Thymus (tissue), 11 donors: ENCODE measurements at regions not wholly inside any gene's neighbourhood (a gene's known extent, or its start where the extent isn't known, plus 50 kb on each side); places are given as distances from the start of the nearest gene placed in this dataset.
A peak's percentile ranks its signal among the peaks of the same experiment; 100 is the strongest.
"Not testable (repeated sequence)": the region's sequence is repeated elsewhere in the genome, so short reads cannot be mapped to it uniquely, and the experiment has no call there.

Source experiments
- DNase-seq, 9 donors: peaks; one replicate each; pipeline ENCODE4 v3.0.0-alpha.2; 2013; ENCODE audit warnings: low spot score in 9 of 9, low read depth in 6 of 9, missing footprints in 1 of 9
- H3K27ac ChIP-seq, 2 donors: one replicate each; pipeline ENCODE4 v1.5.1; 2013; ENCODE audit warnings: control low read depth in 1 of 2, low read depth in 1 of 2, low read length in 1 of 2, mild to moderate bottlenecking in 1 of 2, moderate library complexity in 1 of 2
- H3K27me3 ChIP-seq, 2 donors: one replicate each; pipeline ENCODE4 v1.5.1; 2013; ENCODE audit warnings: low read length in 1 of 2; ENCODE audit not compliant: control insufficient read depth in 2 of 2, insufficient read depth in 1 of 2
- H3K36me3 ChIP-seq, 2 donors: one replicate each; pipeline ENCODE4 v1.5.1; 2013; ENCODE audit warnings: low read length in 1 of 2, mild to moderate bottlenecking in 1 of 2, moderate library complexity in 1 of 2; ENCODE audit not compliant: control insufficient read depth in 2 of 2, insufficient read depth in 2 of 2
- H3K4me1 ChIP-seq, 2 donors: one replicate each; pipeline ENCODE4 v1.5.1; 2013; ENCODE audit warnings: low read length in 2 of 2; ENCODE audit not compliant: control insufficient read depth in 2 of 2, insufficient read depth in 2 of 2
- H3K4me3 ChIP-seq, 2 donors: one replicate each; pipeline ENCODE4 v1.5.1; 2013; ENCODE audit warnings: low read length in 2 of 2, control low read depth in 1 of 2, mild to moderate bottlenecking in 1 of 2
- H3K9me3 ChIP-seq, 2 donors: one replicate each; pipeline ENCODE4 v1.5.1; 2013; ENCODE audit warnings: low read length in 1 of 2, mild to moderate bottlenecking in 1 of 2; ENCODE audit not compliant: control insufficient read depth in 2 of 2, insufficient read depth in 1 of 2
- WGBS: extraction: QIAGEN DNeasy Blood & Tissue Kit; methylation state at CpG from one replicate; pipeline ENCODE4 v1.1.7; 2013; 5-methylcytosine and 5-hydroxymethylcytosine counted together
- donor health status: healthy.

DNA sequence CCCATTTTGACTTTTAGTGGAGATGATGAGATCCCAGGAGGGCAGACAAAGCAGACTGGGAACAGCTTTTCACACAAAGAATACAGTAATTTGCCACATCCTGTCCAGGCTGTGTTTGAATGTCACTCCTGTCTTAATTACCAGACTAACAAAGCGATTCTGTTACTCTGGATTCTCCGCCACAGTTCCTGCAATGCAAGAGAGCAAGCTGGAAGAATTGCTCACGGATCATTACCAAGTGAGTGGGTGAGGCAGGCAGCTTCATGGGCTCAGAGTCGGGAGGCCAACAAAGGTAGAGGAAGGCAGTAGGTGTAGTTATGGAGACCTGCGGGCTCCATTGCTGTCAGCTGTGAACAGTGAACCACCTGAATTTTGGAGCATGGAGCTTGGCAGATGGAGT lies 250.5 kb upstream of the ATP5MC3 start:
- H3K4me1 ChIP-seq = no peaks in the 10 kb centered on the region
- DNase-seq = no peak
- no peaks in the 10 kb centered on the region for H3K36me3 ChIP-seq
- no peak overlapping the region for H3K4me3 ChIP-seq
- WGBS = 92% methylated on average over 5 of the region's 5 CpGs
- no peaks in the 10 kb centered on the region for H3K9me3 ChIP-seq
- H3K27me3 ChIP-seq = no peaks in the 10 kb centered on the region
- H3K27ac ChIP-seq = no peak overlapping the region

DNA sequence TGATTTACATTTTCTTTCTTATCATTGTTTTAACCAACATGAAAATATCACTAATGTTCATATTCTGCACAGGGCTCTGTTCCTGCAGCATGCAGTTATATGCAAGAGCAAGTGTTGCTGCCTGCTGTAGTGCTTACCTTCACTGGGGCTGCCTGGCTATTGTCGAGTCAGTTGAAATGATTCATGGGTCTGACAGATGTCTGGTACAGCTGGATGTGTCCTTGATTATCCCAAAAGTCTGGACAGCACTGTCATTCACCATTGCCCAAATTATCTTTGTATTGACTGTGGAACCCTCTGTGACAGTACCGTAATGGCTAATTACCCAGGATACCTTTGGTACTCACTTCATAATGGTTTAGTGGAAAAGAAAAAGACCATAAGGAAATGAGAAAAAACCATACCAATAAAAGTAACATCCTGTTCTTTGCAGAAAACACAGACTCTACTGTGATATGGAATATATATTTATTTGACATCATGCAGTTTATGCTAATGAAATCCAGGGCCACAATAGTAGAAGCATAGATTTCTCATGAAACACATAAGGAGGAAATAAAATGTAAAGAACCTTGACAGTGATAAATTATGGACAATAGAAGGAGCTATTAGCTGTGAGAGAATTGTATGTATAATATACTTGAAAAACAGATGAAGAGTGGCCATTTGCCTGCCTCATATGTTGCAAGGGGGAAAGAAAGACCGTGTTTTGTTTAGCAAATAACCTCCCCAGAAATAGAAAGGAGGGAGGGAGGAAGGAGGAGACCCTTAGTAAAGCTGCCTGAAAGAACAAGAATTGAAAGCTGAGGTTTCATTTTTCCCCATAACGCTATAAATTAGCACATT lies 249.8 kb upstream of the ATP5MC3 start:
- H3K4me1 ChIP-seq = no peaks in the 10 kb centered on the region
- H3K27ac ChIP-seq = no peak overlapping the region
- no peaks in the 10 kb centered on the region for H3K27me3 ChIP-seq
- WGBS = 73% methylated on average over 4 of the region's 4 CpGs
- no peak for DNase-seq
- H3K9me3 ChIP-seq = no peaks in the 10 kb centered on the region
- no peak overlapping the region for H3K4me3 ChIP-seq
- H3K36me3 ChIP-seq = no peaks in the 10 kb centered on the region

DNA sequence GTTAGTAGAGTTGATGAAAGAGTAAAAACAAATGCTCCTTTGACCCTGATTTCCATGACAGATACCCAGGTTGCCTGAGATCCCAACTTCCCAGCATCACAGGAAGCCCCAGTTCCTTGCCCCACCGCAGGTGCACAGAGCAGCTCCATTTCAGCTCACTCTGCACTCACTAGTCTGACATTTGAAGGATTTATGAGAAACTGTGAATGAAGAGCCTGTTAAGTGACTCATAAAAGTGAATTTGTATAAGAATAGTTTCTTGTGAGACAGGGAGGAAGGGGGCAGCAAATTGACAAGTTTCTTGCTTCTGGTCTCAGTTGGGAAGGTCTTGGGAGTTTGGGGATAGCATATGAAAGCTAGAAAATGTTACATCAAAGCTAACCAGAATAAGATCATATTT lies 248.7 kb upstream of the ATP5MC3 start:
- H3K27me3 ChIP-seq = no peaks in the 10 kb centered on the region
- H3K9me3 ChIP-seq = no peaks in the 10 kb centered on the region
- H3K27ac ChIP-seq = no peak overlapping the region
- no peak overlapping the region for H3K4me3 ChIP-seq
- WGBS = 89% methylated on average over 1 of the region's 1 CpG
- no peaks in the 10 kb centered on the region for H3K4me1 ChIP-seq
- DNase-seq = no peak
- H3K36me3 ChIP-seq = no peaks in the 10 kb centered on the region

DNA sequence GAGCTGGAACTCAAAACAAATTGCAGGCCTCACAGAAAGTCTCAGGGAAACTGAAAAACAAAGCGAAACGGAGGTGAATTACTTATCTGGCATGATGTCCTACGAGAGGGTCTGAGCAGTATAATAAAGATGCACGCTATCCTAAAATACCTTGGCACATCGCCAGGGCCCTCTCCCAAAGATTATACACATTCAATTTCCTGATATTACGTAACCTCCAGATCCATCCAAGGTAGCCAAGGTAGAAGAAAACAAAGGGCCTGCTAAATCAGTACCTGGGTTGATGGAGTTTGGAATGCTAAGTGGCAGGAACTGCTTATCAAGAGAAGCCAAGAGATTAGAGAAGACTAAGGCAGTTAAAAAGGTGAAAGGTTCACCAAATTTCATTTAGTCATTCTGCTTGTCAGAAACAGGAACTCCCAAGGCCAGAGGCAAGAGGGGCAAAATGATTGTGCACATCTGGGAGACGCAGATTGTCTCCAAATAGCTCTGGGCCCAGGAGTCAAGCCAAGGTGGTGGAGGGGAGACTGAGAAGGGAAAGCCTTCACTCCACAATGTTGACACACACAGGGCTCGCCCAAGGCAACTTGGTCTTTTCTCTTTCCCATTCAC lies 236.8 kb upstream of the ATP5MC3 start:
- no peaks in the 10 kb centered on the region for H3K27me3 ChIP-seq
- H3K36me3 ChIP-seq = no peaks in the 10 kb centered on the region
- 84% methylated on average over 8 of the region's 8 CpGs for WGBS
- H3K9me3 ChIP-seq = no peaks in the 10 kb centered on the region
- H3K4me1 ChIP-seq = no peaks in the 10 kb centered on the region
- H3K4me3 ChIP-seq = no peak overlapping the region
- DNase-seq = no peak
- no peak overlapping the region for H3K27ac ChIP-seq

DNA sequence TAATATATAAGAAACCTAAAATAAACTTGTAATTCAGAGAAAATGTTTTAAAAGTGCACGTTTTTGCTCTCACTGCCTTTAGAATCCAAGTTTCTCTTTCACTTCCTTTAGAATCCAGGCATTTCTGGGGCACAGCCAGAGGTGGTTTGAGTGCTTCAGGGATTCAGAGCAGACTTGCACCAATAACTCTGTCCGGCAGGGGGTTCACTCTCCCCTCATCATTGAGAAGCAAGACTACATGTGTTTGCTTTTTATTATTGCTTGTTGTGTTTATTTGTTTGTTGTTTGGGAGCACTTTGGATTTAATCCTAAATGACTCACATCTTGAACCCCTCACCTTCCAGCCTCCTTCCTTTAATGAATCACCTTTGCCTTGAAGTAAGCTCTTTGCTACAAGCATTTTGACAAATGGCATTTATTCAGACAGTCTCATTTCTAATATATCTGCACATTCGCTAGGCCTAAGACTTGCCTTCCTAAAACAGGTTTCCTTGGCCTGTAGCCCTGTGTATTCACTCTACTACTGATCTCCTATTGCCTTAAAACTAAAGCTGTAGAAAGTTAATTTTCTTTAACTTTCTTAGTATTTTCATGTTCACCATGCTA lies 233.5 kb upstream of the ATP5MC3 start:
- peak in 3 of 9 donors; percentile 11 to 37 (median 15) for DNase-seq
- Histone ChIP-seq H3K27me3 (no peaks in the 10 kb centered on the region), H3K27ac (no peak overlapping the region), H3K36me3 (no peaks in the 10 kb centered on the region), H3K4me3 (no peak overlapping the region), H3K4me1 (no peaks in the 10 kb centered on the region), H3K9me3 (no peaks in the 10 kb centered on the region)
- 48% methylated on average over 3 of the region's 3 CpGs for WGBS

DNA sequence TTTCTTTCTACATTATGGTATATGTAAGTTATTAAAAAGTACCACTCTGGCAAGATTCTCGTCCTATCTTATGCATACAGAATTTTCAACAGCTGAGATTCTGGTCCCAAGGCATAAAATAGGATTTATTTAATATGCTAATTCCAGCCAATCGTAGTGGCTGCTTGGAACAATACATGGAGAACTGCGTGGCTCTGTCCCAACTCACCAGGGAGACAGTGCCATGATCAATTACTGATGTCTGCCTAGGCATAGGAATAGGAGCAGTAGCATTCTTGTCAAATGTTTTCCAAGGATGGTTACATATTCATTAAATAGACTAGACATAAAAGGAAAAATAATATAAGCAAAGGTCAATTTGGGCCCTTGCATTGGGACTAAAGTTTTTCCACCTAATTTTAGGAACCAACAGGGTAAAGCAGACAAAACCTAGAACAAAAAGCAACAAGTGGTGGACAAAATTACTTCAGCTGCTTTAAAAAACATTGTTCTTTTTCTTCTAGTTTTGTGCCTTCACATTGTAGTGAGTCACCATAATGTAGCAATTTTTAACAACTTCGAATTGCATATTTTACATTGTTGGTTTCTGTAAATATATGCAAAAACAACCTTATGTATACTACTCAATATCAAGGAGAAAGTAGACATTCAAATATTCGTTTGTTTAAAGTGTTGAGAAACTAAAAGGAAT lies 232.8 kb upstream of the ATP5MC3 start:
- Histone ChIP-seq H3K9me3 (no peaks in the 10 kb centered on the region), H3K27me3 (no peaks in the 10 kb centered on the region), H3K36me3 (no peaks in the 10 kb centered on the region), H3K27ac (no peak overlapping the region), H3K4me3 (no peak overlapping the region), H3K4me1 (no peaks in the 10 kb centered on the region)
- WGBS = 87% methylated on average over 5 of the region's 5 CpGs
- DNase-seq = no peak

DNA sequence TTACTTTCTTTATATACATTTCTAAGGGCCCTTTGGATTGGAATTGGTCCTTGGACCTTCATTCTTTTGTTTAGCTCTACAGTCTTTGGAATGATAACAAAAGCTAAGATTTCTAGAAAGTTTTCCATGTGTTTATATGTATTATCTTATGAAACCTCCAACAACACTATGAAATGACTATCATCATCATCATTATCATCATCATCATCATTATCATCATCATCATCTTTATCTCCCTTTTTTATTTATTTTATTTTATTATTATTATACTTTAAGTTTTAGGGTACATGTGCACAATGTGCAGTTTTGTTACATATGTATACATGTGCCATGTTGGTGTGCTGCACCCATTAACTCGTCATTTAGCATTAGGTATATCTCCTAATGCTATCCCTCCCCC lies 229.4 kb upstream of the ATP5MC3 start:
- WGBS = no CpG with 5 or more reads among the region's 1 CpG
- not testable (repeated sequence) for H3K4me1 ChIP-seq, H3K4me3 ChIP-seq, H3K27ac ChIP-seq, H3K9me3 ChIP-seq, H3K27me3 ChIP-seq, H3K36me3 ChIP-seq, DNase-seq

GRCh38 chr2:175404839-175405238 lies 223.3 kb upstream of the ATP5MC3 start:
- Histone ChIP-seq H3K27ac (no peak overlapping the region), H3K27me3 (no peaks in the 10 kb centered on the region), H3K9me3 (no peaks in the 10 kb centered on the region), H3K4me3 (no peak overlapping the region), H3K4me1 (no peaks in the 10 kb centered on the region), H3K36me3 (no peaks in the 10 kb centered on the region)
- DNase-seq = no peak
- WGBS = 87% methylated on average over 1 of the region's 1 CpG
